Glutamatergic neuron (in vitro differentiated cells): ENCODE measurements at regions not wholly inside any gene's neighbourhood (a gene's known extent, or its start where the extent isn't known, plus 50 kb on each side); places are given as distances from the start of the nearest gene placed in this dataset.
"Not testable (repeated sequence)": the region's sequence is repeated elsewhere in the genome, so short reads cannot be mapped to it uniquely, and the experiment has no call there.

Experiments
- DNase-seq: peaks from one replicate; pipeline ENCODE4 v3.0.0; 2022
- H3K27ac Mint-ChIP-seq: one replicate; pipeline ENCODE4 v1.8.0; 2020; ENCODE audit warnings: mild to moderate bottlenecking, mixed read lengths, inconsistent platforms; ENCODE audit not compliant: unreplicated experiment
- H3K27me3 Mint-ChIP-seq: one replicate; pipeline ENCODE4 v1.8.0; 2020; ENCODE audit warnings: mild to moderate bottlenecking, moderate library complexity, mixed read lengths, inconsistent platforms; ENCODE audit not compliant: unreplicated experiment
- H3K36me3 Mint-ChIP-seq: one replicate; pipeline ENCODE4 v1.8.0; 2020; ENCODE audit warnings: mild to moderate bottlenecking, mixed read lengths, inconsistent platforms; ENCODE audit not compliant: unreplicated experiment
- H3K4me1 Mint-ChIP-seq: one replicate; pipeline ENCODE4 v1.8.0; 2020; ENCODE audit warnings: mild to moderate bottlenecking, low read depth, mixed read lengths, inconsistent platforms; ENCODE audit not compliant: unreplicated experiment
- H3K4me3 Mint-ChIP-seq: one replicate; pipeline ENCODE4 v1.8.0; 2020; ENCODE audit warnings: mild to moderate bottlenecking, mixed read lengths, inconsistent platforms; ENCODE audit not compliant: unreplicated experiment
- H3K9me3 Mint-ChIP-seq: one replicate; pipeline ENCODE4 v1.8.0; 2020; ENCODE audit warnings: mild to moderate bottlenecking, moderate library complexity, mixed read lengths, inconsistent platforms; ENCODE audit not compliant: unreplicated experiment
- TF ChIP-seq, protein P1 (sequence below): fragments of 200-600 bp; sonication (generic); IDR thresholded peaks from one replicate; pipeline ENCODE4 v1.5.0; 2021; ENCODE audit not compliant: partially characterized antibody, unreplicated experiment

DNA sequence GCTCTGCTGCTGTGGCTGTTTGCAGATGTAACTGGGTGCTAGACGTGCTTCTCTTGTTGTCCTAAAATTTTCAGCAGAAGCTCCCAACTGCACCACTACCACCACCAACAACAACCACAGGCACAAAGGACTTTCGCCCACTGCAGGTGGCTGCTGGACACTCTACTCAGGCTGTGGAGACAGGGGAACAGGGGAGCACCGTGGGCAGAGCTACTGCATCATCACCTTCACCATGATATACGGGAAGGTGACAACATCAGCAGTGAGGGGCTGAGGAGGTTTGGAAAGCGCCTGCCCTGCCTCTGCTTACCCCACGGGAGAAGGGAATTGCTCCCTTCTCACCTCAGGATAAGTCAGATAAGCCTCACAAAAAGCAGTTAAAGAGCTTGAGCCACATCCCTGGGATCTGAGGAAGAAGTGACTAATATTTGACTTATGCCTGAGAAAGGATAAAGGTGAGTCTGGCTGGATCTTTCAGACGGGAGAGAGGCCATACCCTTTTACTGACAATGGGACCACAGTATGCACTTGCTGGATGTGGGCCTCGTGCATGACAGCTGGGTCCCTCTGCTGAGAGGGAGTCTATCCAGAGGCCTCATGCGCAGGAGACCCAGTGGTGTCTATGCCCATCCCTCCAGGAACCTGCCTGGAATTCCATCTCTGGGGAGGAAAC lies 217.6 kb downstream of the KLF6 start:
- Mint-ChIP-seq H3K36me3 (no peaks in the 10 kb centered on the region), H3K4me1 (peaks cover 11% of the 10 kb centered on the region), H3K27me3 (peaks cover 6% of the 10 kb centered on the region), H3K9me3 (no peaks in the 10 kb centered on the region), H3K27ac (no peak overlapping the region), H3K4me3 (no peak overlapping the region)
- TF ChIP-seq, protein P1, sequence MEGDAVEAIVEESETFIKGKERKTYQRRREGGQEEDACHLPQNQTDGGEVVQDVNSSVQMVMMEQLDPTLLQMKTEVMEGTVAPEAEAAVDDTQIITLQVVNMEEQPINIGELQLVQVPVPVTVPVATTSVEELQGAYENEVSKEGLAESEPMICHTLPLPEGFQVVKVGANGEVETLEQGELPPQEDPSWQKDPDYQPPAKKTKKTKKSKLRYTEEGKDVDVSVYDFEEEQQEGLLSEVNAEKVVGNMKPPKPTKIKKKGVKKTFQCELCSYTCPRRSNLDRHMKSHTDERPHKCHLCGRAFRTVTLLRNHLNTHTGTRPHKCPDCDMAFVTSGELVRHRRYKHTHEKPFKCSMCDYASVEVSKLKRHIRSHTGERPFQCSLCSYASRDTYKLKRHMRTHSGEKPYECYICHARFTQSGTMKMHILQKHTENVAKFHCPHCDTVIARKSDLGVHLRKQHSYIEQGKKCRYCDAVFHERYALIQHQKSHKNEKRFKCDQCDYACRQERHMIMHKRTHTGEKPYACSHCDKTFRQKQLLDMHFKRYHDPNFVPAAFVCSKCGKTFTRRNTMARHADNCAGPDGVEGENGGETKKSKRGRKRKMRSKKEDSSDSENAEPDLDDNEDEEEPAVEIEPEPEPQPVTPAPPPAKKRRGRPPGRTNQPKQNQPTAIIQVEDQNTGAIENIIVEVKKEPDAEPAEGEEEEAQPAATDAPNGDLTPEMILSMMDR = no peak
- no peak for DNase-seq

DNA sequence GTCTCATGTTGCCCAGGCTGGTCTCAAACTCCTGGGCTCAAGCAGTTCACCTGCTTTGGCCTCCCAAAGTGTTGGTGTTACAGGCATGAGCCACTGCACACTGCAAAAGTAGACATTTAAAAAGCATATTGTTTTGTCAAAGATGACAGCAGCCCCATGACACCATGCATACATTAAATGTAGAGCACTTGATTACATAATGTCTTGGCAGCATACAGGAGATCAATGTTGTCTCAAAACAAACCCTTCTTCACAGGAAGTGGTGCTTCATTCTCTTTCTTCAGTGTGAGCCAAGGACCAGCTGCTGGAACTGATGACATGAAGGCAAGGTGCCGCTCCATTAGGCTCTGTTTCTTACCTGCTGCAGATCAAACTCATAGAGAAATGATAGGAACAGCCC lies 218.4 kb downstream of the KLF6 start:
- Mint-ChIP-seq H3K27ac (no peak overlapping the region), H3K36me3 (no peaks in the 10 kb centered on the region), H3K27me3 (peaks cover 6% of the 10 kb centered on the region), H3K9me3 (no peaks in the 10 kb centered on the region), H3K4me3 (no peak overlapping the region), H3K4me1 (peaks cover 11% of the 10 kb centered on the region)
- TF ChIP-seq, protein P1 = no peak
- no peak for DNase-seq

DNA sequence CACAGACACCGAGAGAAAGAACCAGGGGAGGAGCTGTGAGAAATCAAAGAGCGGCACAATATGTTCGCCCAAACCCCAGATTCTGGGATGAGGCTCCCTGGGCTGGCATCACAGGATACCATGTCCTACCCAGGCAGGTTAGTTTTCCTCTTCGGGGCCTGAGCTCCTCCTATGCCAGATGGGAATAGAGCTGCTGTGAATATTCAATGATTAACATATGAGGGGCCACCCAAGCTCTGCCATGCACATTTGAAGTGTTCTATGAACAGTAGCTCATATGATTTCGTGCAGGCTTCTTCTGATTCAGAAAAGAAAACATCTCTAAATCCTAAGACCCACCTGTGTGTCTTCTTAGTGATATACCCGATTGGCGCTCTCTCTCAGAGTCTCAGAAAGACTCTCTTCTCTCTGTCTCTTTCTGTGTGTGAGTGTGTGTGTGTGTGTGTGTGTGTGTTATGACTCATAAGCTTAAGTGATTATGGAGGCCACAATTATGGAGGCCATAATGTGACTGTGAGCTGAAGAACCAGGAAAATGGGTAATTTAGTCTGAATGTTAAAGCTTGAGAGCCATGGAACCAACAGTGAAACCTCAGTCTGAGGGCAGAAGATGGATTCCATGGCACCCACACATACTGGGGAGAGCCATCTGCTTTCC lies 220.5 kb downstream of the KLF6 start:
- Mint-ChIP-seq H3K36me3 (no peaks in the 10 kb centered on the region), H3K27ac (no peak overlapping the region), H3K4me3 (no peak overlapping the region), H3K9me3 (no peaks in the 10 kb centered on the region), H3K27me3 (peaks cover 6% of the 10 kb centered on the region), H3K4me1 (peaks cover 2% of the 10 kb centered on the region)
- no peak for DNase-seq
- TF ChIP-seq, protein P1 = no peak

DNA sequence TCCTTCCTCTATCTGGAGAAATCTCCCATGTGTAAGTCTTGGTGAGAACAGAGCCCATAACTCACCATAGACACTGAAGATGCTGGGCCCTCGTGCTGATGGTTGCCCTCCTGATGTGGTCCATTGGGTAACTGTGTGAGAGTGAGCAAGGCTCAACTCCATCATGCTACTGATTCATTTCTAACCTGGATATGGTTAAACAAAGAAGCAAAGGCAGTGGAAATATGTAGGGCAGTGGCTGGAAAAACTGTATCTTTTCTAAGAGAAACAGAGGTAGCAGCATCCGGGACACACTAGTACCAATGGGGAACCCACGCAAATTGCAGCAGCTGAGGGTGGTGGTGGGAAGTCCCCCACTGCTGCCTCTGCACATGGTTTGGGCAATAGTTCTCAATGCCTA lies 221.7 kb downstream of the KLF6 start:
- Mint-ChIP-seq H3K27ac (no peak overlapping the region), H3K27me3 (peaks cover 4% of the 10 kb centered on the region), H3K4me1 (no peaks in the 10 kb centered on the region), H3K36me3 (no peaks in the 10 kb centered on the region), H3K9me3 (no peaks in the 10 kb centered on the region), H3K4me3 (no peak overlapping the region)
- no peak for DNase-seq
- TF ChIP-seq, protein P1 = no peak

DNA sequence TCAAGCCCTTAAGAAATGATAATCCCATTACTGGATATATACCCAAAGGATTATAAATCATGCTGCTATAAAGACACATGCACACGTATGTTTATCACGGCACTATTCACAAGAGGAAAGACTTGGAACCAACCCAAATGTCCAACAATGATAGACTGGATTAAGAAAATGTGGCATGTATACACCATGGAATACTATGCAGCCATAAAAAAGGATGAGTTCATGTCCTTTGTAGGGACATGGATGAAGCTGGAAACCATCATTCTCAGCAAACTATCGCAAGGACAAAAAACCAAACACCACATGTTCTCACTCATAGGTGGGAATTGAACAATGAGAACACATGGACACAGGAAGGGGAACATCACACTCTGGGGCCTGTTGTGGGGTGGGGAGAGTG lies 224.4 kb downstream of the KLF6 start:
- H3K27ac Mint-ChIP-seq, DNase-seq, H3K27me3 Mint-ChIP-seq, H3K9me3 Mint-ChIP-seq, H3K36me3 Mint-ChIP-seq, H3K4me3 Mint-ChIP-seq, H3K4me1 Mint-ChIP-seq: not testable (repeated sequence)
